ENCODE measurements at regions not wholly inside any gene's neighbourhood (a gene's known extent, or its start where the extent isn't known, plus 50 kb on each side); places are given as distances from the start of the nearest gene placed in this dataset.

- DNase-seq = no peak
Measured at GRCh38 chr2:71950256-71951082, 197.2 kb downstream of the CYP26B1 start.

- no peak for DNase-seq
Measured at GRCh38 chr2:71949537-71949798, 198.2 kb downstream of the CYP26B1 start.

GRCh38 chr2:71948781-71949536, 198.7 kb downstream of the CYP26B1 start:
- DNase-seq = no peak

GRCh38 chr2:71947809-71948208, 199.9 kb downstream of the CYP26B1 start:
- no peak for DNase-seq

- no peak for DNase-seq
Measured at GRCh38 chr2:71945603-71945959, 202.1 kb downstream of the CYP26B1 start.

- DNase-seq = no peak
Measured at GRCh38 chr2:71944806-71945602, 202.7 kb downstream of the CYP26B1 start.

- DNase-seq = no peak
Measured at GRCh38 chr2:71944183-71944550, 203.5 kb downstream of the CYP26B1 start.

GRCh38 chr2:71943238-71944182, 204.2 kb downstream of the CYP26B1 start:
- no peak for DNase-seq

GRCh38 chr2:71941726-71942525, 205.7 kb downstream of the CYP26B1 start:
- no peak for DNase-seq

- DNase-seq = no peak
Measured at GRCh38 chr2:71940695-71941094, 207.0 kb downstream of the CYP26B1 start.

- no peak for DNase-seq
Measured at GRCh38 chr2:71939588-71940535, 207.8 kb downstream of the CYP26B1 start.

- DNase-seq = no peak
Measured at GRCh38 chr2:71938659-71939587, 208.7 kb downstream of the CYP26B1 start.

GRCh38 chr2:71938108-71938507, 209.6 kb downstream of the CYP26B1 start:
- no peak for DNase-seq

- DNase-seq = no peak
Measured at GRCh38 chr2:71937396-71937795, 210.3 kb downstream of the CYP26B1 start.

- no peak for DNase-seq
Measured at GRCh38 chr2:71936076-71937030, 211.3 kb downstream of the CYP26B1 start.

GRCh38 chr2:71935262-71935848, 212.3 kb downstream of the CYP26B1 start:
- no peak for DNase-seq

GRCh38 chr2:71934595-71935261, 212.9 kb downstream of the CYP26B1 start:
- DNase-seq = no peak

- DNase-seq = no peak
Measured at GRCh38 chr2:71934320-71934593, 213.4 kb downstream of the CYP26B1 start.
